DMS53 treated with DMSO at 0.1 percent for 48 hours (cell line): ENCODE measurements at regions not wholly inside any gene's neighbourhood (a gene's known extent, or its start where the extent isn't known, plus 50 kb on each side); places are given as distances from the start of the nearest gene placed in this dataset.
A peak's percentile ranks its signal among the peaks of the same experiment; 100 is the strongest.

Experiments
- DNase-seq: peaks from one replicate; lab custom pipeline; 2025; ENCODE audit not compliant: unreplicated experiment; lab: John Stamatoyannopoulos, UW

DNA sequence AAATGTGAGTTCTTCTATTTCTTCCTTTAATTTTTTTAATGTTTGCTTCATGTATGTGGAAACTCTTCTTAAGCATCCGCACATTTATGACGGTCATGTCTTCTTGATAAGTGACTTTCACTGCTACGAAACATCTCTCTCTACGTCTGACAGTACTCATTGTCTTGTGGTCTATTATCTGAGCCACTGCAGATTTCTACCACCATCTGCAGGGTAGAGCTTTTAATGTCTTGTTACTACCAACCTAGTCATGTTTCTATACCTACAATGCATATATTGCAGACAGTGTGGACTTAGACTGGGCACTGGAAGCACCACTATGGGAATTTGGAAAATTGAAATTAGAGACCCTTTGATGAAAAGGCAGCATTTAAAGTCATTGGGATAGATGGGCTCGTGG, 75.4 kb upstream of the ARHGEF7 start:
- DNase-seq: no peak

DNA sequence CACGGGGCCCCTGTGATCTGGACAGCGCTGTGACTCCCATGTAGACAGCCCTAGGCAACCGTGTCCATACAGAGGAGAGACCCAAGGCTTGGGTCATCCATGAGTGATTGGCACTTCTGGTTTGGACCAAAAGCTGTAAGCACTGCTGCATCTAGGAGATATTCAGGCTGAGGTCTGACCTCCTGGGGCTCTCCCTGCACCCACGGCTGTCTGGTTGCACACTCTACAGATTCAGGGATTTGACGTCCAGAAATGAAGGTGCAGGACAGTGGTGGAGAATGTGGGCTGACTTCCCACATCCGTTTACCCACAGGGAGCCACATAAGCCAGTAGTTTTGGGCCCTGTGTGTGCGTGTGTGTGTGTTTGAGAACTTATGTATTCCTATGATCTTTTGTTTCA, 76.2 kb upstream of the ARHGEF7 start:
- no peak for DNase-seq

DNA sequence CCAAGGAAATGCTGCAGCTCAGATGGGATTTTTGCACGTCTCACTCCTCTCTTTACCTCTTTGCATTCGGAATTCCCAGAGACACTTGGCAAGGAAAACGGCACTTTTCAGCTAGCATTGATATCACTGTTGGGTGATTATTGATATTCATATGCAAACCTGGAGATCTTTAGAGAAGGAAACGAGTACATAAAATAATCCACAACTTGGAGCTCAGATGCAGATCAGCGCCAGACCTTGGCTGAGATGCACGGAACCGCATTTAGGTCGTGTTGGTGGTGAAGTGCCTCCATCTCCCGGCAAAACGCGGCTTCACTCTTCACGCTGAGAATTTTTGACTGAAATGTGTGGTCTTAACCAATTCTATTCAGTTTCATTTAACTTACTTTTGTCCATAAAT, 77.2 kb upstream of the ARHGEF7 start:
- DNase-seq: no peak

DNA sequence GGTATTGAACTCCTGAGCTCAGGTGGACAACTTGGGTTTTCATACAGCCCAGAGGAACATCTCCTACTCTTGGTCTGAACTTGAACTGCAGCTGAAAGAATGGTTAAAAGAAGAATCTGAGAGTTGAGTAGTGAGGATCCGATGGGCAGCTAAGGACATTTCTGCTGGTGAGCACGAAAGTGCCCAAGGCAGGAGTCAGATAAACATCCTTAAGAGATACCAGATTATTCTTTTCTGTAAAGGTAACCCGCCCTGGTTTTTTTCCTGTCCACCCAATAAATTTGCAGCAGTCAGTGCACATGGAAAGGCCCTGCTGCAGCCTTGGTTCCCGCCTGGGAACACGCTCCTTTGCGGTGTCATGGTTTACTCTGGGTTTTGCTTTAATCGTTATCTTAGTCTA, 78.4 kb upstream of the ARHGEF7 start:
- DNase-seq: no peak

DNA sequence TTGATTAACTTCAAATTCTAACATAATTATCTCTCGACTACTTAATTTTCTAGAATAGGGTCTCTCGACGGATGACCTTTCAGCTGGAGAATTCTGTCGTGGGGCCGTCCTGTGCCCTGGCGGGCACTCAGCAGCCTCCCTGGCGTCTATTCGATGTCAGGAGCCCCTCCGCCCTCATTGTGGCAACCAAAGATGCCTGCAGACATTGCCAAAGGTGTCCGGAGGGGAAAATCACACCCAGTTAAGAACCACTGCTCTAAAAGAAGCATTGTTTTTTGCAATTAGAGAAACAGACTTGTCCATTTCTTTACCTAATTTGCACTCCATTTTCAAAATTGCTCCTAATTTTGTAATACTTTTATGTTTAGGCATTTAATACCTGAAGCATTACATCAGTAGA, 79.2 kb upstream of the ARHGEF7 start:
- no peak for DNase-seq

DNA sequence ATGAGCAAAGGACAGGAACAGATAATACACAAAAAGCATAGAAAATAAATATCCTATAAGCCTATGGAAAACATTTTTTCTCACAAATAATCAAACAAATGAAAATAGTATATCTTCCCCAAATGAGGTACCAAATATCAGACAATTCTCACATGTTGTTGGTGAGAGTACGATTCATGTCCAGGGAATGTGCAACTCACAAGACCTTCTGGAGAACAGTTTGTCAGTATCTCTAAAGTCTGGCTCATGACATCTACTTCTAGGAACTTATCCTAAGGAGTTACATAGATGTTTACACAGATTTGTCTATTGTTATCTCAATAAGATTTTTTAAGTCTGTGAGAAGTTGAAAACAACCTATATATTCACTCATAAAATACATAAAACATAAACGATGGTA, 80.3 kb upstream of the ARHGEF7 start:
- no peak for DNase-seq

DNA sequence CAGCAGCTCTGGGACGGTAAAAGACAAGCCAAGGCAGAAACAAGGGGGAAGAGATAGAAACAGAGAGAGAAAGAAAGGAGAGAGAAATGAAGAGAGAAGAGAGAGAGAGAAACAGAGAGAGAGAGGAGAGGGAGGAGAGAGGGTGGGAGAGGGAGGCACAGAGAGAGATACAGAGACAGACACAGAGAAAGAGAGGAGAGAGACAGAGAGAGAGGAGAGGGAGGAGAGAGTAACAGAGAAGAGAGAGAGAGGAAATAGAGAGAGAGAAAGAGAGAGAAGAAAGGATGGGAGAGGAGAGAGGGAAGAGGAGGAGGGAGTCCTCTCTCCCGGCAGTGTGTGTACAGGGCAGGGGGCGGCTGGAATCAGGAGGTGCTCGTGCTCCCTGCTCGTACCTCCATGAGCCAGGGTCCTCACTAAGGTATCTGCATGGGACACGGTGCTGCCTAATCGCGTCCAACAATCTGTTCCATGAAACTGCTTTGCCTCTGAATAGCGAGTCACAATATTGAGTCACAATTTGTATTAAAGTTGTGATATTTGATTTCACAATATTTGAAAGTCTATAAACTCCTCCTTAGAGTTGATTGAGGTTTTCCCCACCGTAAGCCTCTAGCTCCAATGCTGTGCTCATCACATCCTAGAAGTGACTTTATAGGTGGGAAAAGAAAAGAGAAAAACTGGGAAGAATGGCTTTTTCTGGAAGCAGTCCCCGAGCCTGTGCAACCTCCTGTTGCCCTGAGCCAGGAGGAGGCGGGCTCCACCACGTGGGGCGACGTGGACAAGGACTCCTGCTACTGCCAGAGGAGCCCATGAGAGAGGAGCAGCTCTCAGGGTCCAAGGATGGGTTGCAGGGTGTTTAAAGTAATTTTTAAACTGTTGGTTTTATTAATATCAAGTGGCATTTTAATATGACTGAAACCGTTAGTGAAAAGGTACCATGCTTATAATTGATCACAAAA, 81.7 kb upstream of the ARHGEF7 start:
- no peak for DNase-seq

DNA sequence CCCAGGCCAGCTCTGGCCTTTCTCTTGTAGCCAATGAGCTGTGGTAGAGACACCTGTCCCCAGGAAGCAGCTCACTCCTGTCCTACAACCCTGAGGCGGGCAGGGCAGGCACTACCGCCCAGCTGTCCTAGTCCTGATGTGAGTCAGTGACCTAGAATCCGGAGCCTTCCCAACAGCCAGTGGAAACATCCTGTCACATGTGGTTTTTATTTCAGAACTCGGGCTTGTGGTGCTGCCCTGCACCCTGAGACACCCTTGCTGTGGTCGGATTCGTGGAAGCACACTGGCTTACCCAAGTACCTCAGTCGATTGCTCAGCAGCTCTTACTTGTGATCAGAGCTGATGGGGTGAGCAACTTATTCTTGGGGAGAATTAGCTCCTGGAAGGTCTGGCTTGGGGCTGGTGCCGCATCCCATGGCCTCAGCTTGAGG, 83.6 kb upstream of the ARHGEF7 start:
- DNase-seq: peak; percentile 70

DNA sequence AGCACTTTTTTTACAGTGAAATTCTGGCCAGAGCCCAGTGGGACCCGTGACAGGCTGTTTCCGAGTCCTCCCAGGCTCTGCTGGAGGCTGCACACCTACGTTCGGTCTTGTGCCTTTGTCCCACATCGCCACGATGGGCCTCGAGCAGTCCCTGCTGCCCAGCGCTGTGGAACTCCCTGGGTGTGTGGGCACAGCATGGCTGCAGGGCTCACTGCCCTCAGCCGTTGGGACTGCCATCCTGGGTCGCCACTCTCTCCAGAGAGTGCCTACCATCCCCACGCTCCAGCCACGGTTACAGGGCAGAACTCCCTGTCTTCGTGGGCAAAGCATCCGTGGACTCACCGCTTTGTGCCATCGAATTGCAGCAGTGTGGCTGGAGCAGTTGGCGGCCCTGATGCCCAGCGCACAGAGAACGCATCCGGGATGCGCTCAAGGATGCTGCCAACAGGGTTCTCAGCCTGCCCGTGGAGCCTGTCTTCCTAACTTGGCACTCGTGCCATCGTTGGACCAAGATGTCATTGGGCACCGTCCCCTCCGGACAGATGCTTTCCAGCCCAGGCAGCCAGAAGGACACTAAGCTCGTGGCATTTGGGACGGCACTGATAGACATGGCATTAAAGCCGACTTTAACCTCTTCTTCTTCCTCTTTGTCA, 85.0 kb upstream of the ARHGEF7 start:
- DNase-seq: no peak

DNA sequence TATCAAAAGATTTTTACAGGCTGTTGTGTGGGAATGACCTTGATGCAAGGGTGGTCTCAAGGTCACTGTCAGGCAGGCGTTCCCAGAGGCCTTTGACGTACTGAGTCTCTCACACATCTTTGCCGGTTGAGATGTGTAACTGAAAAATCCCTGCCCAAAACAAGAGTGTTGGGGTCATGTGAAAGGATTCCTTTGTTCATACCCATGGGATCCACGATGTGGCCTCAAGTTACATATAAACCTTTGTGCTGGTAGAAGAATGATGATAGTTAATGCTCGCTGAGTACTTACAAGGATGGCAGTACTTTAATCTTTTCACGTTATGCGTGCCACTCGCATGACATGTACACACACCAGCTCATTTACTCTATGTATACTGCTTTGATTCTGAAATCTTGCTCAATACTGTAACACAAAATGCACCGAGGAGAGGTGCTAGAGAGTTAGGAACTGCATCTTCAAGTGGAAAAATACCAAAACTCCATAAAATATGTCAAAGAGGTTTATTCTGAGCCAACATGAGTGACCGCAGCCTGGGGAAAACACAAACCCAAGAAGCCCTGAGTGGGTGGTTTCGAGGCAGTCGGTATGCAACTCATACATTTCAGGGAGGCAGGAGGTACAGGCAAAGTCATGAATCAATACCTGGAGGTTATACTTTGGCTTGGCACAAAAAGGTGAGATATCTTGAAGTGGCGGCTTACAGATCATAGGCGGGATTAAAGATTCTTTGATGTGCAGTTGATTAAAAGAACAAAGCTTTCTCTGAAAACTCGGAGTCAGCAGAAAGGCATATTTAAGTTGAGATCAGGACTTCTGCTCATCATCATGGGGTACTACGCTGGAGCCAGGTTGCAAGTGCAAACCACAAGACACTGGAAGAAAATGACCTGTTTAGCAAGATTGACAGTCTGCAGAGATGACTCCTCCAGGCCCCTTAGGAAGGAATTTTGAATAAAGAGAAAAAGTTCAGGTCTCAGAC, 87.4 kb upstream of the ARHGEF7 start:
- DNase-seq: no peak

DNA sequence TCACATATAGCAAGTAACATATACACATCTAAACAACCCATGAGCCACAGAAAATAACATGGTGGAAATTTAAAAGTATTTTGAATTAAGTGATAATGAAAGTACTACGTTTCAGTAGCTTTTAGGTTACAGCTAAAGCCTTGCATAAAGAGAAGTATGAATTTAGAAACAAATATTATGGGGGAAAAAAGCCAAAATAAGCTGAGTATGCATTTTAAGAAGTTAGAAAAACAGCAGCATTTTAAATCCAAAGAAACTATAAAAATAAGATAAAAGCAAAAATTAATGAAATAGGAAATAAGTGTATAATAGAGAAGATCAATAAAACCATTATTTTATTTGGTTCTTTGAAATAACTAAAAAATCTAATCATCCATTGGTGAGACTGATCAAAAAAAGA, 89.8 kb upstream of the ARHGEF7 start:
- no peak for DNase-seq

DNA sequence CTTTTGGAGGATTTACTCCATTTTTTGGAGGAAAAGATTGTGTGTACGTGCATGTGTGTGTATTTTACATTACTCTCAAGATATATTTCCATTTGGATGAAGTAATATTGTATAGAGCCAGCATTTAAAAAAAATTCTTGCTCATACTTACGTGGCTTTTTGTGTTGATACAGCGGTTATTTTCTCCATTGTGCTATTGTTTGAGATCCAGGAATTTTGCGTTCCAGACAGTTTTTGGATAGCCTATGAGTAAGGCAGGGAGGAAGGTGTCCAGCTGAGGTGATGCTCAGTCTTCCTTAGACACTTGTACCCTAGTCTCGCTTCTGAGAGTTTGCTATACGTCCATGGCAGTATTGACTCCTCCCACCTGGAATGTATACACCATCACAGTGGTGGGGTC, 92.2 kb upstream of the ARHGEF7 start:
- DNase-seq: no peak

DNA sequence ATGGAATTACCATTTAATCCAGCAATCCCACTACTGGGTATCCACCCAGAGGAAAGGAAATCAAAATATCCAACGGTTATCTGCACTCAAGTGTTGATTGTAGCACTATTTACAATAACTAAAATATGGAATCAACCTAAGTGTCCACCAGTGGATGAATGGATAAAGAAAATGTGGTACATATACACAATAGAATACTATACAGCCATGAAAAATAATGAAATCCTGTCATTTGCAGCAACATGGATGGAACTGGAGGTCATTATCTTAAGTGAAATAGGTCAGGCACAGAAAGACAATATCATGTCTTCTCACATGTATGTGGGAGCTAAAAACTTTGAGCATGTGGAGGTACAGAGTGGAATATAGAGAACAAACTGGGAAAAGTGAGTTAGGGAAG, 92.9 kb upstream of the ARHGEF7 start:
- DNase-seq: no peak

DNA sequence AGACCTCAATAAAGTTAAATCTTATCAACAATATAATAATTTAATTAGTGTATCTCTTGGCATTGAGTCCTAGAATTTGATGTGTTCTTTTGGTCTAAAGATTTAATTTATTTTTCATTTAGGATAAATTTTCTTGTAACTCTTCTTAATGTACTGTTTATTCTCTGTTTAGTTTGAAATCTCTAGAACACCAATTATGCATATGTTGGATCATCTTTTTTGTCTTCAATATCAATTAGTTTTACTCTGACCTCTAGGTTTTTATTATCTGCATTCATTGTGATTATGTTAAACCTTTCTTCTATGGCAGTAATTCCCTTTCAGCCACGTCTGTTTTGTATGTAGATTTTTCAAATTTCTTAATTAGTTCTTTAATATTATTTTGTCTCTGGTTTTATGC, 93.8 kb upstream of the ARHGEF7 start:
- no peak for DNase-seq

DNA sequence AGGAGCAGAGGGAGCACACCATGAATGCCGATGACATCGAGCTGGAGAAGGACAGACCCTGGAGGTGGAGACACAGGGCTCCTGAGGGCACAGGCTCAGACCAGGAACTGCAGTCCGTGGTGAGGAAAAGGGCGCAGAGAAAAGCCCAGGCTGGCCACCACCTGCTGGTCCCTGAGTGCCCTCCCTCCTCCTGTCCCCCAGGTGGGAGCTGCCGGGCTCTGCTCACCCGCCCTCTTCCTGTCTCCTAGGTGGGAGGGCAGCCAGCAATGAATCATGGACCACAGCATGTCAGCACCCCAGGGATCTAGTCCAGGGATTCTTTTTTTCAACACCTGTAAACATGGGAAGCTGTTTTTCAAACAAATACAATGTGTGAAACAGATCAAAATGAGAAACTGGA, 94.6 kb upstream of the ARHGEF7 start:
- no peak for DNase-seq

DNA sequence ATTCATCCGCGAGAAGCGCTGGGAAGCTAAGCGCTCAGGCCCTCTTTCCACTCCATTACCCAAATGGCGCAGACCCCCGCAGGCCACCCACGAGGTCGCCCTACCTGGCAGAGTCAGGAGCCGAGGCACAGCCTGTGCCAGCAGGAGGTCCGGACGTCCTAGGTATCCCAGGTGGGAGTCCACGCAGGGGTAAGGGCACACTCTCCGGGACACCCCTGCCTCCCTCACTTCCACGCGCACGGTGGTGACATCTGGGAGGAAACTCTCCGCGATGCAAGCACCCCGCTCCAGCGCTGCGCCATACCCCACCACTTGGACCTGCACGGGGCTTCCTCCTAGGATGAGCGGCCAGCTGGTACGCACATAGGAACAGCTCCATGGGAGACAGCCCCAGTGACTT, 95.1 kb upstream of the ARHGEF7 start:
- DNase-seq: no peak

DNA sequence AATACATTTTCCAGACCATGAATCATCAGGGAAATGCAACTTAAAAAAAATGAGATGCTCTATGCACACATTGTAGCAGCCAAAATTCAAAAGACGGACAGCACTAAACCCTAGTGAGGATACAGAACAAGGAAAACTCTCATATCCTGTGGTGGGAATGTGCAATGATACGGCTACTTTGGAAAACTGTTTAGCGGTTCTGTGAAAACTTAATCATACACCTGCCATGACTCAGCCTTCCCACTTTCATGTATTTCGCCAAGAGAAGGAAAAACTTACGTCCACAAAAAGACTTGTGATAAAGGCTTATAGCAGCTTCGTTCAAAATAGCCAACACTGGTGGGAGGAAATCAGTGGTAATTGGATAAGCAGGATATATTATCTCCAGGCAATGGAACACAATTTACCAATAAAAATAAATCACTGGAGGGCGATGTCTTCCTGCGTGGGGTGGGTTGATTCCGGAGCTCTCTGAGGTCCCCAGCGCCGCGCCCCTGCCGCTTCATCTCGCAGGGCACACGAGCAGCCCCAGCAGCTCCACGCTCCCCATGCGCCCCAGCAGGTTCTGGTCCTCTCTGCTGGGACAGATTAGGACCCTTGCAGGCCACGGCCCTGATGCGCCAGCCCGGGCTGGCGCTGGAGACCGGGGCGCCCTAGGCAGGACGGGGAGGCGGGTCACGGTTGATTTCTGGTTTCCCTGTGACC, 97.2 kb upstream of the ARHGEF7 start:
- no peak for DNase-seq

DNA sequence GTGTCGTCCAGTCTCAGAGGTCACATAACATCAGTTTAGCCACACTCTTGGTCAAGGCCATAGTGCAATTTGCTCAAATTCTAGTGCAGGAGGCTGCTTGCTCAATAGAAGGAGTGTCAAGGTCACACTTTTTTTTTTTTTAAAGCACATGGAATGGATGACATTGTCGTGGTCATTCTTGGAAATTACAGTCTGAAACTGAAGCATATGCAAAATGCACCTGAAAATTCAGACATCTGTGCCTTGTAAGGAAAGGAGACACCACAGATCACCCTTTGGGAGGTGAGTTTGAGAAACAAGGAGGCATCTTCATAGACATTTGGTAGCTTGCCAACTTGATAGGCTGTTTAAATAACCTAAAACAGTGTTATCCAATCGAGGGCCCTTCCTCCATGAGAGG, 98.3 kb upstream of the ANKRD10 start:
- DNase-seq: no peak

DNA sequence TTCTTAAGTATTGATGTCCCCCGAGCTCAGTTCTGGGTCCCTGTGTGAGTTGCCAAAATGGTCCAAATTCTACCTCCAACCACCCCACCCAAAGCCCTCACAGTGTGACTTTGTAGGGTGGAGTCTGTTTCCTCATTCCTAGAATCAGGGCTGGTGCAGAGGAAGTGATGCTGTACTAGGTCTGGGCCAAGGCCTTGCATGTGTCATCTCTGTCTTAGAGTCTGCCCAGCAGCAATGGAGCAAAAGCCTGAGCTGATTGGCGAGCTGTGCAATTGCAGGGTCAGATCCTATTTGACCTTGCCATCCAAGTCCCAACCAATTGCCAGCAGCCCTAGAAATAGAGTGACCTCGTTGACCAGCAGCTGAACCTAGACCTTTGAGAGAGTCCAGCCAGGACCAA, 97.0 kb upstream of the ANKRD10 start:
- no peak for DNase-seq

DNA sequence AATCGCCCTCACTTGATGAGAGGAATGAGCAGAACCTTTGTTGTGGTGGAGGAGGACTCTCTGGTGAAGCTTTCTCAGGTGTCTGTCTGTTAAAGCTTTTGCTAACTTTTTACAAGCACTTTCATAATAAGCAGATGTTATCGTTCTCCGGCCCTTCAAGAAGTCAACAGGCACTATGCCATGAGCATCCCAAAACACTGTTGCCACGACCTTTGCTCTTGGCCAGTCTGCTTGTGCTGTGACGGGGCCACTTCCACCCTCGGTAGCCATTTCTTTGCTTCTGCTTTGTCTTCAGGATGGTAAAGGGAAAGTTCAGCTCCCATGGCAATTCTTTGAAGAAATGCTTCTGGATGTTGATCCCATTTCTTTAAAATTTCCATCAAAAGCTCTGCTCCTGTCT, 93.5 kb upstream of the ANKRD10 start:
- DNase-seq: no peak

DNA sequence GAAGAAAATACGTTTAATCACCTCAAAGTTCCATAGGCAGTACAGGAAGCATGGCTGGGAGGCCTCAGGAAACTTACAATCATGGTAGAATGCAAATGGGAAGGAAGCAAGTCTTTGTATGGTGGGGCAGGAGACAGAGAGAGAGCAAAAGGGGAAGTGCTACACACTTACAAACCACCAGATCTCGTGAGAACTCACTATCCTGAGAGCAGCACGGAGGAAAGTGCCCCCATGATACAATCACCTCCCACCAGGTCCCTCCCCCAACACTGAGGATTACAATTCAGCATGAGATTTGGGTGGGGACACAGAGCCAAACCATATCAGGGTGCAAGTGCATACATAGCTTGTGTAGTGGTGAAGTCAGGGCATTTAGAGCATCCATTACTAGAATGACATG, 92.3 kb upstream of the ANKRD10 start:
- no peak for DNase-seq
